COLO668 (cell line): ENCODE measurements at regions not wholly inside any gene's neighbourhood (a gene's known extent, or its start where the extent isn't known, plus 50 kb on each side); places are given as distances from the start of the nearest gene placed in this dataset.
"Not testable (repeated sequence)": the region's sequence is repeated elsewhere in the genome, so short reads cannot be mapped to it uniquely, and the experiment has no call there.

ENCODE experiments used
- DNase-seq: peaks from one replicate; lab custom pipeline; 2025; ENCODE audit not compliant: unreplicated experiment; lab: John Stamatoyannopoulos, UW

- no peak for DNase-seq
Measured at GRCh38 chr7:39758234-39758970, 135.0 kb downstream of the RALA start.

- DNase-seq: peak; percentile 41
Measured at GRCh38 chr7:39761449-39761848, 138.1 kb downstream of the RALA start.

GRCh38 chr7:39762466-39762865, 139.1 kb downstream of the RALA start:
- not testable (repeated sequence) for DNase-seq

- DNase-seq: not testable (repeated sequence)
Measured at GRCh38 chr7:39762881-39763280, 139.5 kb downstream of the RALA start.

GRCh38 chr7:39765833-39766232, 142.5 kb downstream of the RALA start:
- DNase-seq: not testable (repeated sequence)

- not testable (repeated sequence) for DNase-seq
Measured at GRCh38 chr7:39768439-39768838, 145.1 kb downstream of the RALA start.

GRCh38 chr7:39774341-39774851, 151.0 kb downstream of the RALA start:
- not testable (repeated sequence) for DNase-seq

- not testable (repeated sequence) for DNase-seq
Measured at GRCh38 chr7:39781557-39781956, 158.2 kb downstream of the RALA start.

GRCh38 chr7:39786440-39786839, 163.1 kb downstream of the RALA start:
- DNase-seq: not testable (repeated sequence)

GRCh38 chr7:39791035-39791434, 159.0 kb upstream of the CDK13 start:
- DNase-seq: not testable (repeated sequence)

GRCh38 chr7:39791911-39792310, 158.1 kb upstream of the CDK13 start:
- DNase-seq: not testable (repeated sequence)

- DNase-seq: not testable (repeated sequence)
Measured at GRCh38 chr7:39793026-39793425, 157.0 kb upstream of the CDK13 start.

- not testable (repeated sequence) for DNase-seq
Measured at GRCh38 chr7:39793851-39794250, 156.2 kb upstream of the CDK13 start.

- not testable (repeated sequence) for DNase-seq
Measured at GRCh38 chr7:39796947-39797346, 153.1 kb upstream of the CDK13 start.

- not testable (repeated sequence) for DNase-seq
Measured at GRCh38 chr7:39798077-39798476, 152.0 kb upstream of the CDK13 start.

GRCh38 chr7:39808796-39809481, 141.1 kb upstream of the CDK13 start:
- DNase-seq: no peak

GRCh38 chr7:39810204-39810642, 139.8 kb upstream of the CDK13 start:
- no peak for DNase-seq

GRCh38 chr7:39810710-39811109, 139.3 kb upstream of the CDK13 start:
- DNase-seq: no peak

- DNase-seq: peak; percentile 76
Measured at GRCh38 chr7:39811161-39811614, 138.9 kb upstream of the CDK13 start.

- no peak for DNase-seq
Measured at GRCh38 chr7:39816462-39817060, 133.5 kb upstream of the CDK13 start.

GRCh38 chr7:39819514-39819913, 130.5 kb upstream of the CDK13 start:
- no peak for DNase-seq
